Loucy (cell line): ENCODE measurements at regions not wholly inside any gene's neighbourhood (a gene's known extent, or its start where the extent isn't known, plus 50 kb on each side); places are given as distances from the start of the nearest gene placed in this dataset.

Experiments
- EZH2phosphoT487 ChIP-seq: fragments of 200-600 bp; IDR thresholded peaks from 2 replicates; pipeline ENCODE4 v1.6.1; 2018; ENCODE audit warnings: antibody characterized with exemption, mild to moderate bottlenecking, moderate library complexity, borderline replicate concordance
- TF ChIP-seq, protein P1 (sequence below): fragments of 200-600 bp; sonication (generic); conservative IDR thresholded peaks from 2 replicates; pipeline ENCODE4 v1.5.1; 2014; ENCODE audit warnings: mild to moderate bottlenecking, antibody characterized with exemption, low read length

DNA sequence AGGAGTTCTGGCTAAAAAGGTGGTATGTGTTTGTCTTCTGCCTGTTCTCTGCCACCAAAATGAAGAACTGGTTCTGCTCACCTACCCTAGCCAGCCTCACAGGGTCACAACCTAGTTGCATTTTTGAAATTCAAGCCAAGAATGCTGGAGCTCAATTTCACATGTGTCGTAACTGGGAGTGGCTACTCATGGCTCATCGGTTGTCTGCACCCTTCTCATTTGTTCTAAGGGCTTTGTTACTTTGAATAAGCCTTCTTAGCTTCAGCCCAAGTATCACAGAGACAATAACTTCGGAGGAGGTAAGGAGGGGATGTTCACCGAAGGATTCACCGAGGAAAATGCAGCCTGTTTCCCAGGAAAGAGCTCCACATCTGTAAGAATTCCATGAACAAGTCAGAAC lies 134.3 kb upstream of the RARB start:
- TF ChIP-seq, protein P1, sequence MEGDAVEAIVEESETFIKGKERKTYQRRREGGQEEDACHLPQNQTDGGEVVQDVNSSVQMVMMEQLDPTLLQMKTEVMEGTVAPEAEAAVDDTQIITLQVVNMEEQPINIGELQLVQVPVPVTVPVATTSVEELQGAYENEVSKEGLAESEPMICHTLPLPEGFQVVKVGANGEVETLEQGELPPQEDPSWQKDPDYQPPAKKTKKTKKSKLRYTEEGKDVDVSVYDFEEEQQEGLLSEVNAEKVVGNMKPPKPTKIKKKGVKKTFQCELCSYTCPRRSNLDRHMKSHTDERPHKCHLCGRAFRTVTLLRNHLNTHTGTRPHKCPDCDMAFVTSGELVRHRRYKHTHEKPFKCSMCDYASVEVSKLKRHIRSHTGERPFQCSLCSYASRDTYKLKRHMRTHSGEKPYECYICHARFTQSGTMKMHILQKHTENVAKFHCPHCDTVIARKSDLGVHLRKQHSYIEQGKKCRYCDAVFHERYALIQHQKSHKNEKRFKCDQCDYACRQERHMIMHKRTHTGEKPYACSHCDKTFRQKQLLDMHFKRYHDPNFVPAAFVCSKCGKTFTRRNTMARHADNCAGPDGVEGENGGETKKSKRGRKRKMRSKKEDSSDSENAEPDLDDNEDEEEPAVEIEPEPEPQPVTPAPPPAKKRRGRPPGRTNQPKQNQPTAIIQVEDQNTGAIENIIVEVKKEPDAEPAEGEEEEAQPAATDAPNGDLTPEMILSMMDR = no peak
- no peak for TF ChIP-seq EZH2phosphoT487
